Neural cell (in vitro differentiated cells): ENCODE measurements at regions not wholly inside any gene's neighbourhood (a gene's known extent, or its start where the extent isn't known, plus 50 kb on each side); places are given as distances from the start of the nearest gene placed in this dataset.
"Not testable (repeated sequence)": the region's sequence is repeated elsewhere in the genome, so short reads cannot be mapped to it uniquely, and the experiment has no call there.

Experiments used
- H2AFZ ChIP-seq: fragments of 200-600, 300-800 bp; sonication (generic), shearing (Covaris generic); 2 replicates; pipeline ENCODE4 v1.6.0; 2014; ENCODE audit warnings: low read depth, mild to moderate bottlenecking, antibody characterized with exemption, low read length, moderate library complexity
- H3F3A ChIP-seq: fragments of 200-600 bp; shearing (Covaris generic); 2 replicates; pipeline ENCODE4 v1.6.1; 2016; ENCODE audit warnings: mild to moderate bottlenecking, moderate library complexity, mixed read lengths, antibody characterized with exemption, low read length; ENCODE audit not compliant: insufficient read depth, poor library complexity, severe bottlenecking
- H3K27ac ChIP-seq: fragments of 200-600, 300-800 bp; sonication (generic), shearing (Covaris generic); 2 replicates; pipeline ENCODE4 v1.5.1; 2014; ENCODE audit warnings: mild to moderate bottlenecking, low read length, moderate library complexity
- H3K27me3 ChIP-seq: fragments of 300-800, 200-600 bp; sonication (generic), shearing (Covaris generic); 2 replicates; pipeline ENCODE4 v1.6.0; 2014; ENCODE audit warnings: mild to moderate bottlenecking, low read depth, low read length, moderate library complexity; ENCODE audit not compliant: insufficient read depth
- H3K36me3 ChIP-seq: fragments of 300-800, 200-600 bp; sonication (generic), shearing (Covaris generic); 2 replicates; pipeline ENCODE4 v1.5.1; 2014; ENCODE audit warnings: mild to moderate bottlenecking, antibody characterized with exemption, low read length, moderate library complexity; ENCODE audit not compliant: insufficient read depth
- H3K4me2 ChIP-seq: fragments of 300-800, 200-600 bp; sonication (generic), shearing (Covaris generic); 2 replicates; pipeline ENCODE4 v1.6.0; 2014; ENCODE audit warnings: mild to moderate bottlenecking, low read length
- H3K4me3 ChIP-seq: fragments of 300-800, 200-600 bp; sonication (generic), shearing (Covaris generic); 2 replicates; pipeline ENCODE4 v1.5.1; 2014; ENCODE audit warnings: mild to moderate bottlenecking, low read length, moderate library complexity
- H3K79me2 ChIP-seq: fragments of 200-600 bp; shearing (Covaris generic); replicated peaks from 2 replicates; pipeline ENCODE4 v1.6.0; 2014; ENCODE audit warnings: mild to moderate bottlenecking, low read length, moderate library complexity; ENCODE audit not compliant: insufficient read depth
- H3K9ac ChIP-seq: fragments of 300-800, 200-600 bp; sonication (generic), shearing (Covaris generic); 2 replicates; pipeline ENCODE4 v1.6.1; 2016; ENCODE audit warnings: mild to moderate bottlenecking, low read length, mixed read lengths
- H3K9me2 ChIP-seq: fragments of 200-600 bp; shearing (Covaris generic); 2 replicates; pipeline ENCODE4 v1.6.1; 2016; ENCODE audit warnings: mild to moderate bottlenecking, low read length, mixed read lengths; ENCODE audit not compliant: insufficient read depth
- H3K9me3 ChIP-seq: fragments of 200-600, 300-800 bp; sonication (generic), shearing (Covaris generic); 2 replicates; pipeline ENCODE4 v1.6.1; 2016; ENCODE audit warnings: mild to moderate bottlenecking, mixed run types, low read length, moderate library complexity, mixed read lengths
- H4K20me1 ChIP-seq: fragments of 200-600 bp; shearing (Covaris generic); 2 replicates; pipeline ENCODE4 v1.6.1; 2016; ENCODE audit warnings: mild to moderate bottlenecking, mixed run types; ENCODE audit not compliant: insufficient read depth
- EP300 ChIP-seq: fragments of 450-650 bp; conservative IDR thresholded peaks from 2 replicates; pipeline ENCODE4 v1.6.1; 2014; ENCODE audit warnings: antibody characterized with exemption, mild to moderate bottlenecking, moderate library complexity; ENCODE audit not compliant: poor library complexity, severe bottlenecking
- EZH2 ChIP-seq: fragments of 200-600, 300-800 bp; shearing (Covaris generic), sonication (generic); IDR thresholded peaks from 2 replicates; pipeline ENCODE4 v1.6.1; 2014; ENCODE audit warnings: antibody characterized with exemption, low read length, borderline replicate concordance, mild to moderate bottlenecking; ENCODE audit not compliant: insufficient read depth, poor library complexity, severe bottlenecking
- MXI1 ChIP-seq: fragments of 450-650 bp; conservative IDR thresholded peaks from 2 replicates; pipeline ENCODE4 v1.6.1; 2014; ENCODE audit warnings: antibody characterized with exemption, mild to moderate bottlenecking; ENCODE audit not compliant: poor library complexity, severe bottlenecking
- POLR2AphosphoS5 ChIP-seq: IDR thresholded peaks from 2 replicates; pipeline ENCODE4 v1.6.1; 2012
- RAD21 ChIP-seq: fragments of 450-650 bp; conservative IDR thresholded peaks from 2 replicates; pipeline ENCODE4 v1.6.1; 2014; ENCODE audit warnings: antibody characterized with exemption, mild to moderate bottlenecking, moderate library complexity
- SMC3 ChIP-seq: fragments of 450-650 bp; conservative IDR thresholded peaks from 2 replicates; pipeline ENCODE4 v1.6.1; 2014; ENCODE audit warnings: antibody characterized with exemption, mild to moderate bottlenecking, moderate library complexity; ENCODE audit not compliant: poor library complexity
- TAF1 ChIP-seq: IDR thresholded peaks from 2 replicates; pipeline ENCODE4 v1.6.1; 2012; ENCODE audit warnings: low read depth
- TF ChIP-seq, protein P1 (sequence below): fragments of 450-650 bp; IDR thresholded peaks from 2 replicates; pipeline ENCODE4 v1.5.1; 2014; ENCODE audit warnings: antibody characterized with exemption, mild to moderate bottlenecking, moderate library complexity; ENCODE audit not compliant: poor library complexity, severe bottlenecking
- TF ChIP-seq, protein P2 (sequence below): IDR thresholded peaks from 2 replicates; pipeline ENCODE4 v1.6.1; 2012; ENCODE audit warnings: borderline replicate concordance

DNA sequence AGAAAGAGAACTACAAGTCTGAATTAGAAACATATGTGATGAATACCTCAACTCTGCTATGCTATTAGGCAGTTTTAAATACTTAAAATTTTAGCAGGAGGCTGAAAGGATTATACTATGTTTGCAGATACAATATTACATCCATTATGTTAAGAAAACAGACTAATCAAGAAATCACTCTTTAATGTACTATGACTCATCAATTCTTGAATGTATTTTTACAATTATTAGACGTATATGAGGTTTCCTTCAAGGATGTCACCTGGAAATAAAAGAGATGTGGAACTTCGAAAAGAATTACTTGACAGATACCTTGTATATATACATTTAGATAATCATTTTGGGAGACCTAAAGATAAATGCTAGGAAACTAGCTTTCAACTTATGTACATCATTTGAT lies 835.6 kb upstream of the MIR17HG start:
- Histone ChIP-seq H3K79me2 (no peaks in the 10 kb centered on the region), H3K4me3 (no peak overlapping the region), H3K27me3 (no peaks in the 10 kb centered on the region), H3K9me2 (no peaks in the 10 kb centered on the region), H3K27ac (no peak overlapping the region), H3F3A (no peaks in the 10 kb centered on the region), H4K20me1 (no peaks in the 10 kb centered on the region), H3K4me2 (no peak overlapping the region), H2AFZ (no peak overlapping the region), H3K9ac (no peak overlapping the region), H3K9me3 (no peaks in the 10 kb centered on the region), H3K36me3 (no peaks in the 10 kb centered on the region)
- no peak for TF ChIP-seq SMC3
- TF ChIP-seq, protein P1, sequence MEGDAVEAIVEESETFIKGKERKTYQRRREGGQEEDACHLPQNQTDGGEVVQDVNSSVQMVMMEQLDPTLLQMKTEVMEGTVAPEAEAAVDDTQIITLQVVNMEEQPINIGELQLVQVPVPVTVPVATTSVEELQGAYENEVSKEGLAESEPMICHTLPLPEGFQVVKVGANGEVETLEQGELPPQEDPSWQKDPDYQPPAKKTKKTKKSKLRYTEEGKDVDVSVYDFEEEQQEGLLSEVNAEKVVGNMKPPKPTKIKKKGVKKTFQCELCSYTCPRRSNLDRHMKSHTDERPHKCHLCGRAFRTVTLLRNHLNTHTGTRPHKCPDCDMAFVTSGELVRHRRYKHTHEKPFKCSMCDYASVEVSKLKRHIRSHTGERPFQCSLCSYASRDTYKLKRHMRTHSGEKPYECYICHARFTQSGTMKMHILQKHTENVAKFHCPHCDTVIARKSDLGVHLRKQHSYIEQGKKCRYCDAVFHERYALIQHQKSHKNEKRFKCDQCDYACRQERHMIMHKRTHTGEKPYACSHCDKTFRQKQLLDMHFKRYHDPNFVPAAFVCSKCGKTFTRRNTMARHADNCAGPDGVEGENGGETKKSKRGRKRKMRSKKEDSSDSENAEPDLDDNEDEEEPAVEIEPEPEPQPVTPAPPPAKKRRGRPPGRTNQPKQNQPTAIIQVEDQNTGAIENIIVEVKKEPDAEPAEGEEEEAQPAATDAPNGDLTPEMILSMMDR = no peak

DNA sequence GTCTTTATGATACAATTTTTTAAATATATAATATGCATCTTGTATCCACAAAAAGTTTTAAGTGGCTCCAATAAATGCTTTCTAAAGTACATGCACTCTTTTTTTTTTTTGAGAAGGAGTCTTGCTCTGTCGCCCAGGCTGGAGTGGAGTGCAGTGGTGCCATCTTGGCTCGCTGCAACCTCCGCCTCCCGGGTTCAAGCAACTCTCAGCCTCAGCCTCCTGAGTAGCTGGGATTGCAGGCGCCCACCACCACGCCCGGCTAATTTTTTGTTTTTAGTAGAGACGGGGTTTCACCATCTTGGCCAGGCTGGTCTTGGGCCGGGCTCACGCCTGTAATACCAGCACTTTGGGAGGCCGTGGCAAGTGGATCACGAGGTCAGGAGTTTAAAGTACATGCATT lies 832.8 kb upstream of the MIR17HG start:
- H3K27me3 ChIP-seq, H3K9me2 ChIP-seq, H3K4me2 ChIP-seq: not testable (repeated sequence)

DNA sequence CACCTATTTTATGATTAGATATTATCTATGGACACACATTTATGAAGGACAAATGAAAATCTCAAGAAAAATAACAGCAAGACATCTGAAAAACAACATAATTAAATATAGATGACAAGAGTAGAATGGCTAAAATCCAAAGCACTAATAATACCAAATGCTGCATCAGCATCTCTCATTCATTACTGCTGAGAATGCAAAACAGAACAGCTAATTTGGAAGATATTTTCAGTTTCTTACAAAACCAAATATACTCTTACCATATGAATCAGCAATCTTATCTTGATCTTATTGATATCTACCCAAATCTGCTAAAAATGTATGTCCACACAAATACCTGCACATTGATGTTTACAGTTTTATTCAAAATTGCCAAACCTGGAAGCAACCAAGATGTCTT lies 829.1 kb upstream of the MIR17HG start:
- Histone ChIP-seq H3K79me2 (no peaks in the 10 kb centered on the region), H3K4me2 (no peak overlapping the region), H3K27ac (no peak overlapping the region), H2AFZ (no peak overlapping the region), H3K4me3 (no peak overlapping the region), H3K36me3 (no peaks in the 10 kb centered on the region), H3K27me3 (no peaks in the 10 kb centered on the region), H3K9ac (no peak overlapping the region), H3F3A (no peaks in the 10 kb centered on the region), H4K20me1 (no peaks in the 10 kb centered on the region), H3K9me2 (no peaks in the 10 kb centered on the region), H3K9me3 (peaks cover 7% of the 10 kb centered on the region)
- TF ChIP-seq, protein P1 = no peak

More for the DNA sequence above, 832.8 kb upstream of the MIR17HG start:
- not testable (repeated sequence) for H3F3A ChIP-seq, H3K4me3 ChIP-seq, H3K36me3 ChIP-seq, H3K9ac ChIP-seq, H3K79me2 ChIP-seq, H2AFZ ChIP-seq, H3K9me3 ChIP-seq, H3K27ac ChIP-seq, H4K20me1 ChIP-seq

DNA sequence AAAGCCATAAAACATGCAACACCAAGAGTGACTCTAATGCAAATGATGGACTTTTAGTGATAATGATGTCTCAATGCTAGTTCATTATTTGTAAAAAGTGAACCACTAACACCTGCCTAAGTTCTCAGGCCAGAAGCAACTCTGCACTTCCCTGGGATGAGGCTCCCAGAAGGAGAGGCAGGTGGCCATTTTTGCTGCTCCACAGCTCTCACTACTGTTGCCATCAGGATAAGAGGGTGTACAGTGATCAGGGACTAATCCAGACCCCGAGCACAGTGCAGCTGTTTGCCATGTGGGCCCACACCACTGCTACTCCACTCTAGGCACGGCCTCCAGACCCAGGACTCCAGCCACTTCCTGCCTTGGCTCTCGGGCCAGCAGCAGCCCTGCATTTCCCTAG lies 828.3 kb upstream of the MIR17HG start:
- Histone ChIP-seq H3K9me3 (peaks cover 7% of the 10 kb centered on the region), H3F3A (no peaks in the 10 kb centered on the region), H3K79me2 (no peaks in the 10 kb centered on the region), H3K27me3 (no peaks in the 10 kb centered on the region), H2AFZ (no peak overlapping the region), H4K20me1 (no peaks in the 10 kb centered on the region), H3K4me2 (no peak overlapping the region), H3K27ac (no peak overlapping the region), H3K4me3 (no peak overlapping the region), H3K36me3 (no peaks in the 10 kb centered on the region), H3K9me2 (no peaks in the 10 kb centered on the region), H3K9ac (no peak overlapping the region)
- TF ChIP-seq POLR2AphosphoS5 (no peak), SMC3 (no peak), EP300 (no peak), EZH2 (no peak), RAD21 (no peak), MXI1 (no peak), TAF1 (no peak)
- TF ChIP-seq, protein P1 = no peak
- TF ChIP-seq, protein P2, sequence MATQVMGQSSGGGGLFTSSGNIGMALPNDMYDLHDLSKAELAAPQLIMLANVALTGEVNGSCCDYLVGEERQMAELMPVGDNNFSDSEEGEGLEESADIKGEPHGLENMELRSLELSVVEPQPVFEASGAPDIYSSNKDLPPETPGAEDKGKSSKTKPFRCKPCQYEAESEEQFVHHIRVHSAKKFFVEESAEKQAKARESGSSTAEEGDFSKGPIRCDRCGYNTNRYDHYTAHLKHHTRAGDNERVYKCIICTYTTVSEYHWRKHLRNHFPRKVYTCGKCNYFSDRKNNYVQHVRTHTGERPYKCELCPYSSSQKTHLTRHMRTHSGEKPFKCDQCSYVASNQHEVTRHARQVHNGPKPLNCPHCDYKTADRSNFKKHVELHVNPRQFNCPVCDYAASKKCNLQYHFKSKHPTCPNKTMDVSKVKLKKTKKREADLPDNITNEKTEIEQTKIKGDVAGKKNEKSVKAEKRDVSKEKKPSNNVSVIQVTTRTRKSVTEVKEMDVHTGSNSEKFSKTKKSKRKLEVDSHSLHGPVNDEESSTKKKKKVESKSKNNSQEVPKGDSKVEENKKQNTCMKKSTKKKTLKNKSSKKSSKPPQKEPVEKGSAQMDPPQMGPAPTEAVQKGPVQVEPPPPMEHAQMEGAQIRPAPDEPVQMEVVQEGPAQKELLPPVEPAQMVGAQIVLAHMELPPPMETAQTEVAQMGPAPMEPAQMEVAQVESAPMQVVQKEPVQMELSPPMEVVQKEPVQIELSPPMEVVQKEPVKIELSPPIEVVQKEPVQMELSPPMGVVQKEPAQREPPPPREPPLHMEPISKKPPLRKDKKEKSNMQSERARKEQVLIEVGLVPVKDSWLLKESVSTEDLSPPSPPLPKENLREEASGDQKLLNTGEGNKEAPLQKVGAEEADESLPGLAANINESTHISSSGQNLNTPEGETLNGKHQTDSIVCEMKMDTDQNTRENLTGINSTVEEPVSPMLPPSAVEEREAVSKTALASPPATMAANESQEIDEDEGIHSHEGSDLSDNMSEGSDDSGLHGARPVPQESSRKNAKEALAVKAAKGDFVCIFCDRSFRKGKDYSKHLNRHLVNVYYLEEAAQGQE = no peak
